ENCODE measurements at regions not wholly inside any gene's neighbourhood (a gene's known extent, or its start where the extent isn't known, plus 50 kb on each side); places are given as distances from the start of the nearest gene placed in this dataset.

DNA sequence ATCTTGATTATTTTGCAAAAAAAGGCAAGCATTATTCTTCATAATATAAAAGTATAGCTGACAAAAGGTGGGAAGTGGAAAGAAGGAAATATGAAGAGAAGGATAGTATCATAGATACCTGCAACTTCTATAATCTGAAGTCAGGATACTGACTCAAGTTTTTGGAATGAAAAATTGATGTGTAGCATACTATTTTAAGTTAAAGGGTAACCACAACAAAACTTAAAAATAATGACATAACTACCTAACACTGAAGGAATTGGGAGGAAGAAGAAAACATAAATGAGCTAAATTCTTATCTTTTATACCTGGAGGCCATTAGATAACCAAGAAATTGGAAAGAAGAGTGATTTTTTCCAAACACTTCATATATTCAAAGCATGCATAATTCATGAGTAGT lies 51.8 kb upstream of the TLE1 start:
- Histone ChIP-seq H3K27me3 (ENCODE audit: control insufficient read depth, insufficient read depth, low read length) (no peaks in the 10 kb centered on the region), H3K4me1 (ENCODE audit: control insufficient read depth, insufficient read depth, low read length) (no peaks in the 10 kb centered on the region), H3K27ac (ENCODE audit: low read depth, low read length) (no peak overlapping the region), H3K4me3 (ENCODE audit: low read depth, low read length) (no peak overlapping the region), H3K9me3 (ENCODE audit: control insufficient read depth, insufficient read depth, low read length) (no peaks in the 10 kb centered on the region), H3K36me3 (ENCODE audit: control insufficient read depth, insufficient read depth, low read length) (no peaks in the 10 kb centered on the region)
- DNase-seq (ENCODE audit: low read depth in 4 of 6, low spot score in 6 of 6) = no peak

DNA sequence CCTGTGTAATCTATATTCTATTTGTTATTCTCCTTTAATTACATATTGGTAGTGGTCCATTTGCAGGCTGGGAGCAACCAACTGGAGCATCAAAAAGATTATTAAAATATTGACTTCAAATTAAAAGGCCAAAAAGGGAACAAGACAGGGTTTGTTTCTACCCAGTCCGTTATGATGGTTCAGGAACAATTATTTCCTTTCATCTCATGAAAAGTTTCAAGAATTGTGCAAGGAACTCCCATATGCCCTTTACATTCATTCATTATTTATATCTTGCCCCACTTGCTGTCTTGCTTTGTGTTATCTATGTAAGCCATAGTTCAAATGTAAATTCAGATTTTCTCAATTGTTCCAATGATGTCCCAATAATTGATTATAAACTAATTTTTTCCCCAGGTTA lies 58.7 kb upstream of the TLE1 start:
- no peaks in the 10 kb centered on the region for H3K36me3 ChIP-seq (ENCODE audit: control insufficient read depth, insufficient read depth, low read length)
- no peaks in the 10 kb centered on the region for H3K27me3 ChIP-seq (ENCODE audit: control insufficient read depth, insufficient read depth, low read length)
- no peak overlapping the region for H3K4me3 ChIP-seq (ENCODE audit: low read depth, low read length)
- no peaks in the 10 kb centered on the region for H3K4me1 ChIP-seq (ENCODE audit: control insufficient read depth, insufficient read depth, low read length)
- no peaks in the 10 kb centered on the region for H3K9me3 ChIP-seq (ENCODE audit: control insufficient read depth, insufficient read depth, low read length)
- H3K27ac ChIP-seq (ENCODE audit: low read depth, low read length) = no peak overlapping the region
- WGBS (ENCODE audit: insufficient coverage) = 100% methylated on average over 1 of the region's 1 CpG
- DNase-seq (ENCODE audit: low read depth in 4 of 6, low spot score in 6 of 6) = no peak

DNA sequence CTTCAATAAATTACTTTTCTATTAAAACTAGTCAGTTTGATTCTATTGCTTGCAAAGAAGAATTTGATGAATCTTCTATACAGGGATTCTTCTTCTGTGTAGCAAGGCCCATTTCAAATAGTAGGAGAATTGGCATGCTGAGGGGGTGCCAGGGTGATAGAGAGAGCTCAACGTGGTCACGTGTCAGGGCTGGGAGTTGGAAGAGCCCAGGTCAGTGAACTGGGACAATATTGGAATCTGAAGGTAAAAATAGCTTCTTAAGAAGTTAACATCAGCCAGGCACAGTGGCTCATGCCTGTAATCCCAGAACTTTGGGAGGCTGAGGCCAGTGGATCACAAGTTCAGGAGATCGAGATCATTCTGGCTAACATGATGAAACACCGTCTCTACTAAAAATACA lies 64.1 kb upstream of the TLE1 start:
- no peak for DNase-seq (ENCODE audit: low read depth in 4 of 6, low spot score in 6 of 6)
- Histone ChIP-seq H3K36me3 (ENCODE audit: control insufficient read depth, insufficient read depth, low read length) (no peaks in the 10 kb centered on the region), H3K27ac (ENCODE audit: low read depth, low read length) (no peak overlapping the region), H3K4me1 (ENCODE audit: control insufficient read depth, insufficient read depth, low read length) (peaks cover 8% of the 10 kb centered on the region), H3K27me3 (ENCODE audit: control insufficient read depth, insufficient read depth, low read length) (peaks cover 4% of the 10 kb centered on the region), H3K9me3 (ENCODE audit: control insufficient read depth, insufficient read depth, low read length) (no peaks in the 10 kb centered on the region), H3K4me3 (ENCODE audit: low read depth, low read length) (no peak overlapping the region)
- WGBS (ENCODE audit: insufficient coverage) = 93% methylated on average over 4 of the region's 4 CpGs

- Histone ChIP-seq H3K4me3 (ENCODE audit: low read depth, low read length) (no peak overlapping the region), H3K27me3 (ENCODE audit: control insufficient read depth, insufficient read depth, low read length) (peaks cover 4% of the 10 kb centered on the region), H3K4me1 (ENCODE audit: control insufficient read depth, insufficient read depth, low read length) (peaks cover 8% of the 10 kb centered on the region), H3K36me3 (ENCODE audit: control insufficient read depth, insufficient read depth, low read length) (no peaks in the 10 kb centered on the region), H3K27ac (ENCODE audit: low read depth, low read length) (no peak overlapping the region), H3K9me3 (ENCODE audit: control insufficient read depth, insufficient read depth, low read length) (no peaks in the 10 kb centered on the region)
- no peak for DNase-seq (ENCODE audit: low read depth in 4 of 6, low spot score in 6 of 6)
Observed at GRCh38 chr9:81754245-81754644, 64.9 kb upstream of the TLE1 start.

DNA sequence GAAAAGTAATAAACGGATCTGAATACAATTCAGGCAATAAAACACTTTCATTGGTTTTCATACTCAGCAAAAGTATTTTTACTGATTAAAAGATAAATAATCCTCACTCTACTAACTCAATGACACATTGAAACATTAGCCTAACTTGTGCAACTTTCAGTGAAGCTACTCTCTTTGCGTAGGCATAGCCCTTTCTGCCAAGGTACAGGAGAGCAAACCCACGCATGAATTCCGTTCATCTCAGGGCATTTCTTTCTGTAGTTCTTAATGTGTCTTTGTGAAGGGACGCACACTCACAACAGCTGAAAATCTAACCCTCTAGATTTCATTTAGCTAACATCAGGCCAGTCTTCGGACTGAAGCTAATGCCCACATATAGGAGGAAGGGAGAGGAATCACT lies 66.4 kb upstream of the TLE1 start:
- H3K4me1 ChIP-seq (ENCODE audit: control insufficient read depth, insufficient read depth, low read length) = peaks cover 8% of the 10 kb centered on the region
- H3K4me3 ChIP-seq (ENCODE audit: low read depth, low read length) = no peak overlapping the region
- DNase-seq (ENCODE audit: low read depth in 4 of 6, low spot score in 6 of 6) = no peak
- no peaks in the 10 kb centered on the region for H3K36me3 ChIP-seq (ENCODE audit: control insufficient read depth, insufficient read depth, low read length)
- WGBS (ENCODE audit: insufficient coverage) = no CpG with 5 or more reads among the region's 6 CpGs
- peaks cover 4% of the 10 kb centered on the region for H3K27me3 ChIP-seq (ENCODE audit: control insufficient read depth, insufficient read depth, low read length)
- no peak overlapping the region for H3K27ac ChIP-seq (ENCODE audit: low read depth, low read length)
- no peaks in the 10 kb centered on the region for H3K9me3 ChIP-seq (ENCODE audit: control insufficient read depth, insufficient read depth, low read length)

DNA sequence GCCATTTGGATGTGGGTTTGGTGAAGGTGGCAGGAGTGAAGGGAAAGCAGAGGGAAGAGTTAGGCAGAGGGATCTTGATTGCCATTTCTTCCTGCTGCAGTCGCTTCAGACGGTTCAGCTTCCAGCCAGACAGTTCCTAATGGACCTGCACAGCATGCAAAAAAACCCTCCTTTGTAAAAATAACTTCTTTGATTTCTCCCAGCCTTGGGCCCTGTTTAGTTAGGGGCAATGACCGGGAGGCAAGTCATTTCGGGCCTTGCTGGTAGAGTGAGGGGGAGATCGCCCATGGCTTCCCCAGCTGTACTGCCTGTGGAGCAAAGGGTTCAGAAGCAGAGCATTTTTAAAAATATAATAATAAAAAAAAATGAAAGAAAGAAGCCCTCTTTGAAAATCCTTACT lies 67.2 kb upstream of the TLE1 start:
- no peaks in the 10 kb centered on the region for H3K36me3 ChIP-seq (ENCODE audit: control insufficient read depth, insufficient read depth, low read length)
- no peak overlapping the region for H3K4me3 ChIP-seq (ENCODE audit: low read depth, low read length)
- H3K9me3 ChIP-seq (ENCODE audit: control insufficient read depth, insufficient read depth, low read length) = no peaks in the 10 kb centered on the region
- no CpG with 5 or more reads among the region's 5 CpGs for WGBS (ENCODE audit: insufficient coverage)
- peak overlapping the region; percentile 40 for H3K27ac ChIP-seq (ENCODE audit: low read depth, low read length)
- peak in 1 of 6 donors; percentile 34 for DNase-seq (ENCODE audit: low read depth in 4 of 6, low spot score in 6 of 6)
- H3K27me3 ChIP-seq (ENCODE audit: control insufficient read depth, insufficient read depth, low read length) = peaks cover 4% of the 10 kb centered on the region
- peaks cover 8% of the 10 kb centered on the region for H3K4me1 ChIP-seq (ENCODE audit: control insufficient read depth, insufficient read depth, low read length)

DNA sequence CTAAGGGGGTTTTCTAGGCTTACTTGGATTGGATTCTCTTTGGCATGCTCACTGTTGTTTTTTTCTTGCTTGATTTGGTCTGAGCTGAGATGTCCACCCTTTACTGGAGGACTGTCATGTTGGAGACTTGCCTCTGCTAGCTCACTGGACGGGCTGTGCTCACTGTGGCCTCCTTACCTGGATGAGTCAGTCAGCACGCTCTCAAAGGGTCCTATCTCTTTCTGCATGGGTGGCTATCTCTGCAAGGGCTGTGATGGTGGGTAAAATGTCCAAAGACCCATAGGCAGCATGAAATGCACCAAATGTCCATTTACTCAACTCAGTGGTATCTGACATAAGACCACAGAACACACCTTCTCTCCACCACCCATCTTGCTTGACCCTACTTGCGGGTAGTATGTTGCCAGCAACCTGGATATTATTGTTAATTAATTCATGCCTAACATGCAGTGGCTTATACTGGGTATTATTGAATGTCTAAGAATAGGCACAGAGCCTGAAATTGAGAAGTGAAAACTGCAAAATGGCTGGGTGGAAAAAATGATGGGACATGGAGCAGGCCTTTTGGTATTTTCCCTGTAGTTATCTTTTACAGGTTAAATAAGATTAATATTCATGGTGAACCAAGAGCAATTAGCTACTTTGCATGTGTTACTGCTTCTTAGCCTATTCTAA lies 68.9 kb upstream of the TLE1 start:
- DNase-seq (ENCODE audit: low read depth in 4 of 6, low spot score in 6 of 6) = no peak
- no peaks in the 10 kb centered on the region for H3K9me3 ChIP-seq (ENCODE audit: control insufficient read depth, insufficient read depth, low read length)
- H3K4me3 ChIP-seq (ENCODE audit: low read depth, low read length) = no peak overlapping the region
- no peak overlapping the region for H3K27ac ChIP-seq (ENCODE audit: low read depth, low read length)
- no peaks in the 10 kb centered on the region for H3K36me3 ChIP-seq (ENCODE audit: control insufficient read depth, insufficient read depth, low read length)
- peaks cover 4% of the 10 kb centered on the region for H3K27me3 ChIP-seq (ENCODE audit: control insufficient read depth, insufficient read depth, low read length)
- WGBS (ENCODE audit: insufficient coverage) = no CpG with 5 or more reads among the region's 3 CpGs
- peaks cover 8% of the 10 kb centered on the region for H3K4me1 ChIP-seq (ENCODE audit: control insufficient read depth, insufficient read depth, low read length)

DNA sequence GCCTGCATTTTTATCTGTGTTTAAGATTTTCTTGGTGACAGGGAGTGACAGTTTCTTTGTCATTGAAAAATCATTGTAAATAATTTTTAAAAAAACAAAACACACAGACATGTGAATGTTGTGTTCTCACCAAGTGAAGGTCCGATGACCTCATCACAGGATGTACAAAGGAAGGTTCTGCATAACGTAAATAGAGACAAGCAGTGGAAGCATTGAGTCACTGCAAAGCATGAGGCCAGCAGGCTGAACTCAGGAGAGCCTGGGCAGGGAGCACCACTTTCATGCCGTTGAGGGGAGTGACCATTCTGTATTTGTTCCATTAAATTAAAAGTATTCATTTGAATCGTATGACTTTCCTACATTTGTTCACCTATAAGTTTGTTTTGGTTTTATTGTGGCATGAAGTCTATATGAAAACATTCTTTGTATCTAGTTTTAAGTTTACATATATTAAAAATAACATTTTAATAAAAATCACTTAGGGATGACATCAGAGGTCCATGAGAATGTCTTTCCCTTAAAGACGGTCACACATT lies 70.4 kb upstream of the TLE1 start:
- no peak overlapping the region for H3K4me3 ChIP-seq (ENCODE audit: low read depth, low read length)
- no peak for DNase-seq (ENCODE audit: low read depth in 4 of 6, low spot score in 6 of 6)
- peaks cover 8% of the 10 kb centered on the region for H3K4me1 ChIP-seq (ENCODE audit: control insufficient read depth, insufficient read depth, low read length)
- H3K27me3 ChIP-seq (ENCODE audit: control insufficient read depth, insufficient read depth, low read length) = peaks cover 4% of the 10 kb centered on the region
- no peak overlapping the region for H3K27ac ChIP-seq (ENCODE audit: low read depth, low read length)
- 86% methylated on average over 2 of the region's 5 CpGs for WGBS (ENCODE audit: insufficient coverage)
- H3K36me3 ChIP-seq (ENCODE audit: control insufficient read depth, insufficient read depth, low read length) = no peaks in the 10 kb centered on the region
- H3K9me3 ChIP-seq (ENCODE audit: control insufficient read depth, insufficient read depth, low read length) = no peaks in the 10 kb centered on the region

GRCh38 chr9:81767921-81768320 lies 78.6 kb upstream of the TLE1 start:
- no peaks in the 10 kb centered on the region for H3K36me3 ChIP-seq (ENCODE audit: control insufficient read depth, insufficient read depth, low read length)
- peaks cover 3% of the 10 kb centered on the region for H3K9me3 ChIP-seq (ENCODE audit: control insufficient read depth, insufficient read depth, low read length)
- H3K27ac ChIP-seq (ENCODE audit: low read depth, low read length) = no peak overlapping the region
- no peaks in the 10 kb centered on the region for H3K4me1 ChIP-seq (ENCODE audit: control insufficient read depth, insufficient read depth, low read length)
- no peak for DNase-seq (ENCODE audit: low read depth in 4 of 6, low spot score in 6 of 6)
- no peaks in the 10 kb centered on the region for H3K27me3 ChIP-seq (ENCODE audit: control insufficient read depth, insufficient read depth, low read length)
- H3K4me3 ChIP-seq (ENCODE audit: low read depth, low read length) = no peak overlapping the region

DNA sequence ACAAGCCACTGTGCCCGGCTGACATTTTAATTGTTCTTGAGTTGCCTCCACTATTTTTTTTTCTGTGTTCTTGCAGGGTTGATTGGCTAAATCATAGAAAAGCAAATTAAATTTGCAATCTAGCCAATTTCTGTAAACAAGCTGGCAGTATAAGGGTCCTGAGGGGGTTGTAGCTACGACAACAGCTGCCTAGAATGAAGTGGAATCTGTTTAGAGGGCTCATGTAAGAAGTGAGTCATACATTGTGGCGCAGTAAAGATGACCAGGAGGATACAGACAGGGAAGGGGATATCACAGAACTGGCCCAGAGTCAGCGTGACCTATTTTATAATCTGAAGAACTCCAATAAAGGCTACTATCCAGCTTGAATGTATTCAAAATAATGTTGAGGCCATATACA lies 82.2 kb upstream of the TLE1 start:
- WGBS (ENCODE audit: insufficient coverage) = 51% methylated on average over 2 of the region's 4 CpGs

More for the DNA sequence above, 82.2 kb upstream of the TLE1 start:
- Histone ChIP-seq H3K9me3 (ENCODE audit: control insufficient read depth, insufficient read depth, low read length) (peaks cover 3% of the 10 kb centered on the region), H3K4me1 (ENCODE audit: control insufficient read depth, insufficient read depth, low read length) (no peaks in the 10 kb centered on the region), H3K36me3 (ENCODE audit: control insufficient read depth, insufficient read depth, low read length) (no peaks in the 10 kb centered on the region), H3K27me3 (ENCODE audit: control insufficient read depth, insufficient read depth, low read length) (no peaks in the 10 kb centered on the region), H3K4me3 (ENCODE audit: low read depth, low read length) (no peak overlapping the region), H3K27ac (ENCODE audit: low read depth, low read length) (no peak overlapping the region)
- DNase-seq (ENCODE audit: low read depth in 4 of 6, low spot score in 6 of 6) = peak in 2 of 6 donors; percentile 25 to 91

Measured in spinal cord (tissue), 9 donors.